ENCODE measurements at regions not wholly inside any gene's neighbourhood (a gene's known extent, or its start where the extent isn't known, plus 50 kb on each side); places are given as distances from the start of the nearest gene placed in this dataset.
"Not testable (repeated sequence)": the region's sequence is repeated elsewhere in the genome, so short reads cannot be mapped to it uniquely, and the experiment has no call there.

GRCh38 chr15:20286559-20286958, 255.0 kb downstream of the GOLGA6L6 start:
- TF ChIP-seq CTCF, POLR2A, EP300 (IDR thresholded peaks at IDR 0.05): not testable (repeated sequence)
